ENCODE measurements at regions not wholly inside any gene's neighbourhood (a gene's known extent, or its start where the extent isn't known, plus 50 kb on each side); places are given as distances from the start of the nearest gene placed in this dataset.

DNA sequence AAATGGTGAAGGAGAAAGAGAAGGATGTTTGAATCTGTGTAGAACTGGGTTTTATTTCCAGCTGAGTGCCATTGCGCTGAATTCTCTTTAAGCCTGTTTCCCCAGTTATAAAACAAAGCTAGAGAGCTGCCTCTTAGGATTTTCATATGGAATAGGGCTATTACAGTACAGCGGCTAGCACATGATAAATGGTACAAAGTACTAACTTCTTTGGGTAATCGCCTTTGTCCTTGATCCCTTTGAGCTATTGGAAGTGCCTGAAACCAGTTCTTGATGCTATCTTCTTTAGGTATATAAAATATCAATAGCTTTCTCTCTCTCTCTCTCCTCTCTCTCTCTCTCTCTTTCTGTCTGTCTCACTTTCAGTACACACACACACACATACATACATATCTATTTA lies 71.3 kb downstream of the SOX11 start:
- ChIA-PET POLR2A (no interaction called here), CTCF (no interaction called here)
- no peak overlapping the region for H3K27ac Mint-ChIP-seq
- no peak overlapping the region for H2AFZ ChIP-seq (ENCODE audit: insufficient read depth, low read depth, low read length, poor library complexity, severe bottlenecking)
- 95% methylated on average over 2 of the region's 3 CpGs for WGBS (ENCODE audit: insufficient coverage)
- no peak overlapping the region for H3K9ac ChIP-seq (ENCODE audit: low read length)
- H3K4me1 ChIP-seq (ENCODE audit: control insufficient read depth in 2 of 2, insufficient read depth in 2 of 2, low read length in 2 of 2) = no peaks in the 10 kb centered on the region
- TF ChIP-seq, protein P1, sequence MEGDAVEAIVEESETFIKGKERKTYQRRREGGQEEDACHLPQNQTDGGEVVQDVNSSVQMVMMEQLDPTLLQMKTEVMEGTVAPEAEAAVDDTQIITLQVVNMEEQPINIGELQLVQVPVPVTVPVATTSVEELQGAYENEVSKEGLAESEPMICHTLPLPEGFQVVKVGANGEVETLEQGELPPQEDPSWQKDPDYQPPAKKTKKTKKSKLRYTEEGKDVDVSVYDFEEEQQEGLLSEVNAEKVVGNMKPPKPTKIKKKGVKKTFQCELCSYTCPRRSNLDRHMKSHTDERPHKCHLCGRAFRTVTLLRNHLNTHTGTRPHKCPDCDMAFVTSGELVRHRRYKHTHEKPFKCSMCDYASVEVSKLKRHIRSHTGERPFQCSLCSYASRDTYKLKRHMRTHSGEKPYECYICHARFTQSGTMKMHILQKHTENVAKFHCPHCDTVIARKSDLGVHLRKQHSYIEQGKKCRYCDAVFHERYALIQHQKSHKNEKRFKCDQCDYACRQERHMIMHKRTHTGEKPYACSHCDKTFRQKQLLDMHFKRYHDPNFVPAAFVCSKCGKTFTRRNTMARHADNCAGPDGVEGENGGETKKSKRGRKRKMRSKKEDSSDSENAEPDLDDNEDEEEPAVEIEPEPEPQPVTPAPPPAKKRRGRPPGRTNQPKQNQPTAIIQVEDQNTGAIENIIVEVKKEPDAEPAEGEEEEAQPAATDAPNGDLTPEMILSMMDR (IDR thresholded peaks at IDR 0.05) = no peak
- TF ChIP-seq EZH2 (IDR thresholded peaks at IDR 0.05; ENCODE audit: borderline replicate concordance, insufficient read depth, low read depth, low read length, poor library complexity, severe bottlenecking) = no peak
- no peak for ATAC-seq (ENCODE audit: low read depth)
- H3K27ac ChIP-seq (ENCODE audit: low read length in 2 of 2) = no peak overlapping the region
- intact Hi-C loops (cut with micrococcal nuclease) = no loop called here
- H3K9me3 Mint-ChIP-seq (ENCODE audit: insufficient read depth) = peaks cover 2% of the 10 kb centered on the region
- H3K27me3 ChIP-seq (replicated peaks in 1 of 4; ENCODE audit: control extremely low read depth in 1 of 4, control insufficient read depth in 3 of 4, insufficient read depth in 4 of 4, low read length in 3 of 4) = no peaks in the 10 kb centered on the region
- H3K4me3 Mint-ChIP-seq = no peak overlapping the region
- H3K4me3 ChIP-seq (ENCODE audit: control extremely low read depth in 1 of 5, extremely low read depth in 1 of 5, insufficient read depth in 1 of 5, low read depth in 2 of 5, low read length in 4 of 5) = no peak overlapping the region
- no peaks in the 10 kb centered on the region for H3K4me1 Mint-ChIP-seq
- H3K79me2 ChIP-seq (ENCODE audit: control insufficient read depth, insufficient read depth, low read length) = no peaks in the 10 kb centered on the region
- H3K9me3 ChIP-seq (ENCODE audit: control extremely low read depth in 1 of 3, control insufficient read depth in 2 of 3, insufficient read depth in 1 of 3, low read length in 2 of 3) = peaks cover 0 to 3% (median 0%) of the 10 kb centered on the region in 3 donors
- H3K4me2 ChIP-seq (replicated peaks; ENCODE audit: low read depth, low read length, poor library complexity, severe bottlenecking) = no peak overlapping the region
- no peaks in the 10 kb centered on the region for H4K20me1 ChIP-seq (ENCODE audit: control insufficient read depth, insufficient read depth, low read length, poor library complexity, severe bottlenecking)
- no peaks in the 10 kb centered on the region for H3K27me3 Mint-ChIP-seq
- H3K36me3 ChIP-seq (replicated peaks in 1 of 2; ENCODE audit: control extremely low read depth in 1 of 2, control insufficient read depth in 1 of 2, extremely low read depth in 1 of 2, insufficient read depth in 2 of 2, low read length in 1 of 2) = no peaks in the 10 kb centered on the region
- DNase-seq = no peak

DNA sequence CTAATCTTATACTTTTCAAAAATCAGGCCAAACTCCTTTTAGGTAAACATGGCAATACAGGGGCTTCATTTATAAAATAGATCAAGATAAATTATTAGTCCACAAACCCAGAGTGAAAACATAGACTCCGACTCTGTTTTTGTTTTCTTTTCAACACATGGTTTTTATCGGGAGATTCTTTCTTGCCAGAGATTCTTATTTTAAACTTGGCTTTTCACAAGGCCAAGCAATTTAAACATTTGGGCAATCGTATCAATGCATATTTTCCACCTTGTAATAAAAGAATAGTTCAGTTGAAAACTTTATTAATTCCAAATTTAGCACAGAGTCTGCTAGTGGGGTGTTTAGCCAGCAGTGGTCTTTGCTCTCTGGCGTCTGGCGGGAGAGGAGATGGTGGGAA lies 71.9 kb downstream of the SOX11 start:
- no peak overlapping the region for H3K27ac Mint-ChIP-seq
- no peaks in the 10 kb centered on the region for H3K27me3 Mint-ChIP-seq
- H3K4me3 Mint-ChIP-seq = no peak overlapping the region
- ChIA-PET POLR2A (no interaction called here), CTCF (no interaction called here)
- Histone ChIP-seq H3K4me1 (ENCODE audit: control insufficient read depth in 2 of 2, insufficient read depth in 2 of 2, low read length in 2 of 2) (no peaks in the 10 kb centered on the region), H3K9ac (ENCODE audit: low read length) (no peak overlapping the region), H4K20me1 (ENCODE audit: control insufficient read depth, insufficient read depth, low read length, poor library complexity, severe bottlenecking) (no peaks in the 10 kb centered on the region), H3K79me2 (ENCODE audit: control insufficient read depth, insufficient read depth, low read length) (no peaks in the 10 kb centered on the region), H3K9me3 (ENCODE audit: control extremely low read depth in 1 of 3, control insufficient read depth in 2 of 3, insufficient read depth in 1 of 3, low read length in 2 of 3) (peaks cover 0 to 1% (median 0%) of the 10 kb centered on the region in 3 donors), H2AFZ (ENCODE audit: insufficient read depth, low read depth, low read length, poor library complexity, severe bottlenecking) (no peak overlapping the region), H3K4me2 (replicated peaks; ENCODE audit: low read depth, low read length, poor library complexity, severe bottlenecking) (no peak overlapping the region), H3K27me3 (replicated peaks in 1 of 4; ENCODE audit: control extremely low read depth in 1 of 4, control insufficient read depth in 3 of 4, insufficient read depth in 4 of 4, low read length in 3 of 4) (no peaks in the 10 kb centered on the region), H3K4me3 (ENCODE audit: control extremely low read depth in 1 of 5, extremely low read depth in 1 of 5, insufficient read depth in 1 of 5, low read depth in 2 of 5, low read length in 4 of 5) (no peak overlapping the region), H3K36me3 (replicated peaks in 1 of 2; ENCODE audit: control extremely low read depth in 1 of 2, control insufficient read depth in 1 of 2, extremely low read depth in 1 of 2, insufficient read depth in 2 of 2, low read length in 1 of 2) (no peaks in the 10 kb centered on the region), H3K27ac (ENCODE audit: low read length in 2 of 2) (no peak overlapping the region)
- DNase-seq (no peak), ATAC-seq (ENCODE audit: low read depth) (no peak)
- WGBS (ENCODE audit: insufficient coverage) = 100% methylated on average over 3 of the region's 5 CpGs
- peaks cover 2% of the 10 kb centered on the region for H3K9me3 Mint-ChIP-seq (ENCODE audit: insufficient read depth)
- TF ChIP-seq, protein P1 (IDR thresholded peaks at IDR 0.05) = no peak
- no peak for TF ChIP-seq EZH2 (IDR thresholded peaks at IDR 0.05; ENCODE audit: borderline replicate concordance, insufficient read depth, low read depth, low read length, poor library complexity, severe bottlenecking)
- intact Hi-C loops (cut with micrococcal nuclease) = no loop called here
- H3K4me1 Mint-ChIP-seq = no peaks in the 10 kb centered on the region

Data from B cell (primary cell).